Fibroblast of skin of left biceps (primary cell): ENCODE measurements at regions not wholly inside any gene's neighbourhood (a gene's known extent, or its start where the extent isn't known, plus 50 kb on each side); places are given as distances from the start of the nearest gene placed in this dataset.
"Not testable (repeated sequence)": the region's sequence is repeated elsewhere in the genome, so short reads cannot be mapped to it uniquely, and the experiment has no call there.

Source experiments
- DNase-seq, 2 experiments: peaks; one replicate each; pipeline ENCODE4 v3.0.0-alpha.2; 2013; ENCODE audit warnings: low read depth in 2 of 2

GRCh38 chr13:58617880-58618665 is 986.5 kb downstream of the PCDH17 start:
- no peak for DNase-seq

- DNase-seq, result no peak
Observed at GRCh38 chr13:58619396-58620113, 988.0 kb downstream of the PCDH17 start.

- no peak for DNase-seq
Observed at GRCh38 chr13:58620176-58620575, 988.6 kb downstream of the PCDH17 start.

GRCh38 chr13:58625703-58626389 is 994.3 kb downstream of the PCDH17 start:
- DNase-seq, result no peak

- no peak for DNase-seq
Observed at GRCh38 chr13:58630794-58631193, 999.2 kb downstream of the PCDH17 start.

- DNase-seq, result no peak
Observed at GRCh38 chr13:58633226-58633625, 1001.7 kb downstream of the PCDH17 start.

GRCh38 chr13:58655086-58655485 is 1023.5 kb downstream of the PCDH17 start:
- no peak for DNase-seq

- no peak for DNase-seq
Observed at GRCh38 chr13:58660826-58661225, 1029.3 kb downstream of the PCDH17 start.

GRCh38 chr13:58666331-58666730 is 1034.8 kb downstream of the PCDH17 start:
- DNase-seq, result no peak

- no peak for DNase-seq
Observed at GRCh38 chr13:58667096-58667495, 1035.6 kb downstream of the PCDH17 start.

- DNase-seq, result no peak
Observed at GRCh38 chr13:58680115-58680514, 1048.6 kb downstream of the PCDH17 start.

- DNase-seq, result no peak
Observed at GRCh38 chr13:58682616-58683015, 1051.1 kb downstream of the PCDH17 start.

GRCh38 chr13:58687148-58687547 is 1055.6 kb downstream of the PCDH17 start:
- DNase-seq, result no peak

- no peak for DNase-seq
Observed at GRCh38 chr13:58698531-58698930, 1067.0 kb downstream of the PCDH17 start.

GRCh38 chr13:58704953-58705352 is 1073.4 kb downstream of the PCDH17 start:
- no peak for DNase-seq

GRCh38 chr13:58706421-58706820 is 1074.9 kb downstream of the PCDH17 start:
- no peak for DNase-seq

GRCh38 chr13:58712191-58712590 is 1080.6 kb downstream of the PCDH17 start:
- no peak for DNase-seq

- DNase-seq, result not testable (repeated sequence)
Observed at GRCh38 chr13:58714016-58714415, 1082.5 kb downstream of the PCDH17 start.

- no peak for DNase-seq
Observed at GRCh38 chr13:58721273-58721672, 1089.7 kb downstream of the PCDH17 start.

GRCh38 chr13:58728126-58728525 is 1096.6 kb downstream of the PCDH17 start:
- no peak for DNase-seq

- no peak for DNase-seq
Observed at GRCh38 chr13:58729361-58729760, 1097.8 kb downstream of the PCDH17 start.

- DNase-seq, result no peak
Observed at GRCh38 chr13:58744686-58745085, 1113.1 kb downstream of the PCDH17 start.

- DNase-seq, result no peak
Observed at GRCh38 chr13:58767566-58767965, 1136.0 kb downstream of the PCDH17 start.
